BE2C (cell line): ENCODE measurements at regions not wholly inside any gene's neighbourhood (a gene's known extent, or its start where the extent isn't known, plus 50 kb on each side); places are given as distances from the start of the nearest gene placed in this dataset.

Experiments used
- DNase-seq: peaks from one replicate; pipeline ENCODE4 v3.0.0-alpha.2; 2020
- H3K27me3 ChIP-seq: fragments of 250-450 bp; sonication (Bioruptor Pico); 2 replicates; pipeline ENCODE4 v1.5.1; 2020; ENCODE audit warnings: mild to moderate bottlenecking
- H3K36me3 ChIP-seq: fragments of 250-450 bp; sonication (Bioruptor Pico); 2 replicates; pipeline ENCODE4 v1.5.1; 2020; ENCODE audit warnings: mild to moderate bottlenecking
- H3K4me1 ChIP-seq: fragments of 250-450 bp; sonication (Bioruptor Pico); 2 replicates; pipeline ENCODE4 v1.5.1; 2020
- H3K4me3 ChIP-seq: 2 replicates; pipeline ENCODE4 v1.5.1; 2011; ENCODE audit warnings: low read depth, low read length
- H3K9me3 ChIP-seq: fragments of 250-450 bp; sonication (Bioruptor Pico); 2 replicates; pipeline ENCODE4 v1.5.1; 2020
- CTCF ChIP-seq: IDR thresholded peaks from 2 replicates; pipeline ENCODE4 v1.5.1; 2012; ENCODE audit warnings: mild to moderate bottlenecking, low read depth, low read length

- Histone ChIP-seq H3K4me1 (no peaks in the 10 kb centered on the region), H3K9me3 (no peaks in the 10 kb centered on the region), H3K27me3 (no peaks in the 10 kb centered on the region), H3K4me3 (no peak overlapping the region), H3K36me3 (no peaks in the 10 kb centered on the region)
- no peak for TF ChIP-seq CTCF
- DNase-seq: no peak
Measured at GRCh38 chr9:107794259-107794658, 304.7 kb upstream of the KLF4 start.

- Histone ChIP-seq H3K9me3 (no peaks in the 10 kb centered on the region), H3K36me3 (no peaks in the 10 kb centered on the region), H3K4me1 (no peaks in the 10 kb centered on the region), H3K27me3 (no peaks in the 10 kb centered on the region), H3K4me3 (no peak overlapping the region)
- DNase-seq: no peak
- TF ChIP-seq CTCF: no peak
Measured at GRCh38 chr9:107793541-107793940, 304.0 kb upstream of the KLF4 start.

DNA sequence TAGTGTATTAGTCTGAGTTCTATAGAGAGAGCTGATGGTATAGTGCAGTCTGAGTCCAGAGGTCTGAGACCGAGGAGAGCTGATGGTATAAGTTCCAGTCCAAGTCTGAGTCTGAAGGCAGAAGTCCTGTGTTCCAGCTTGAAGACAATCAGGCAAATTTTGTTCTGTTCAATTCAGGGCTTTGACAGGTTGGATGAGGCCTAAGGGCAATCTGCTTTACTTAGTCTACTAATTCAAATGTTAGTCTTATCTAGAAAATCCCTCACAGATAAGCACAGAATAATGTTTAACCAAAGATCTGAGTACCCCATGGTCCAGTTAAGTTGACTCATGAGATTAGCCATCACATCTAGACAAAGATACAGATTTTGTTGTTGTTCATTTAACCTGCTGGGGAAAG lies 303.0 kb upstream of the KLF4 start:
- Histone ChIP-seq H3K9me3 (no peaks in the 10 kb centered on the region), H3K4me3 (no peak overlapping the region), H3K27me3 (no peaks in the 10 kb centered on the region), H3K36me3 (no peaks in the 10 kb centered on the region), H3K4me1 (no peaks in the 10 kb centered on the region)
- TF ChIP-seq CTCF: no peak
- DNase-seq: no peak

DNA sequence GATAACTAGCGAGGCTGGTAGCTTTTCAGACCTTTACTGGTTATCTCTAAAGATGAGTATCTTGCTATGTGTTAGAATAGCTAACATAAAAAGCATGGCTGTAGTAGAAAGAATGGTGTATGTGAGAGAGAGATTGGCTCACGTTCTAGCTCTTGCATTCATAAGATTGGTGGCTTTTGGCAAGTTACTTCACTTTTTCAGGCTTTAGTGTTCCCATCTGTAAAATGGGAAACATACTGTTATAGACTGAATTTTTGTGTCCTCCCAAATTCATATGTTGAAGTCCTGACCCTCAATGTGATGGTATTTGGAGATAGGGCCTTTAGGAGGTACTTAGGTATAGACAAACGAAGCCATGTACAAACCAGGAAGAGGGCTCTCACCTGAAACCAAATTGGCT lies 302.4 kb upstream of the KLF4 start:
- H3K27me3 ChIP-seq: no peaks in the 10 kb centered on the region
- TF ChIP-seq CTCF: no peak
- H3K36me3 ChIP-seq: no peaks in the 10 kb centered on the region
- no peak overlapping the region for H3K4me3 ChIP-seq
- H3K4me1 ChIP-seq: no peaks in the 10 kb centered on the region
- DNase-seq: no peak
- H3K9me3 ChIP-seq: no peaks in the 10 kb centered on the region

- no peaks in the 10 kb centered on the region for H3K9me3 ChIP-seq
- no peak overlapping the region for H3K4me3 ChIP-seq
- H3K27me3 ChIP-seq: no peaks in the 10 kb centered on the region
- no peaks in the 10 kb centered on the region for H3K36me3 ChIP-seq
- no peaks in the 10 kb centered on the region for H3K4me1 ChIP-seq
- no peak for TF ChIP-seq CTCF
- DNase-seq: no peak
Measured at GRCh38 chr9:107789001-107789700, 299.6 kb upstream of the KLF4 start.

- Histone ChIP-seq H3K27me3 (no peaks in the 10 kb centered on the region), H3K36me3 (no peaks in the 10 kb centered on the region), H3K4me1 (no peaks in the 10 kb centered on the region), H3K9me3 (no peaks in the 10 kb centered on the region), H3K4me3 (no peak overlapping the region)
- no peak for DNase-seq
- no peak for TF ChIP-seq CTCF
Measured at GRCh38 chr9:107786561-107786960, 297.0 kb upstream of the KLF4 start.
